OCI-LY7 (cell line): ENCODE measurements at regions not wholly inside any gene's neighbourhood (a gene's known extent, or its start where the extent isn't known, plus 50 kb on each side); places are given as distances from the start of the nearest gene placed in this dataset.

ENCODE experiments used
- BruUV-seq: library from RNA; stranded (reverse); fragments of 400-500 nt; replicated peaks from 2 replicates; lab custom pipeline; 2021; lab: Mats Ljungman, UMichigan
- CTCF ChIA-PET: fragments of 300-600 bp; sonication (Branson Sonifier 250); formaldehyde crosslinking; loops from one replicate; lab custom pipeline; 2022; ENCODE audit warnings: antibody characterized with exemption; ENCODE audit not compliant: unreplicated experiment; lab: Charles Lee
- POLR2A ChIA-PET: fragments of 300-600 bp; sonication (Branson Sonifier 250); formaldehyde crosslinking; loops from one replicate; lab custom pipeline; 2022; ENCODE audit warnings: antibody characterized with exemption; lab: Charles Lee
- DNase-seq: peaks from one replicate; pipeline ENCODE4 v3.0.0-alpha.2; 2015; ENCODE audit warnings: low spot score
- H2AFZ ChIP-seq: fragments of 200-600 bp; sonication (generic), shearing (Covaris generic); 2 replicates; pipeline ENCODE4 v1.6.1; 2014; ENCODE audit warnings: mild to moderate bottlenecking, antibody characterized with exemption, low read length, moderate library complexity
- H3K27ac ChIP-seq: fragments of 200-600 bp; sonication (generic); 2 replicates; pipeline ENCODE4 v1.5.1; 2014; ENCODE audit warnings: mixed run types, low read depth, mild to moderate bottlenecking, moderate library complexity, low read length, inconsistent platforms; ENCODE audit not compliant: poor library complexity, severe bottlenecking
- H3K36me3 ChIP-seq: fragments of 200-600 bp; sonication (generic); 2 replicates; pipeline ENCODE4 v1.6.1; 2014; ENCODE audit warnings: mild to moderate bottlenecking, antibody characterized with exemption, low read length, moderate library complexity, mixed read lengths; ENCODE audit not compliant: insufficient read depth
- H3K4me1 ChIP-seq: fragments of 200-600 bp; sonication (generic); 2 replicates; pipeline ENCODE4 v1.5.1; 2014; ENCODE audit warnings: mild to moderate bottlenecking, low read length; ENCODE audit not compliant: insufficient read depth, poor library complexity, severe bottlenecking
- H3K4me2 ChIP-seq: fragments of 200-600 bp; sonication (generic); 2 replicates; pipeline ENCODE4 v1.6.1; 2014; ENCODE audit warnings: mild to moderate bottlenecking, low read length
- H3K4me3 ChIP-seq: fragments of 200-600 bp; sonication (generic); 2 replicates; pipeline ENCODE4 v1.5.1; 2014; ENCODE audit warnings: mild to moderate bottlenecking, low read depth, low read length; ENCODE audit not compliant: poor library complexity, severe bottlenecking
- H3K79me2 ChIP-seq: fragments of 200-600 bp; sonication (generic); 2 replicates; pipeline ENCODE4 v1.6.1; 2016; ENCODE audit warnings: low read depth, mild to moderate bottlenecking, low read length, moderate library complexity, mixed read lengths; ENCODE audit not compliant: insufficient read depth
- H3K9me2 ChIP-seq: fragments of 200-600 bp; sonication (generic); 2 replicates; pipeline ENCODE4 v1.6.1; 2016; ENCODE audit warnings: mild to moderate bottlenecking, low read length, mixed read lengths; ENCODE audit not compliant: insufficient read depth
- H3K9me3 ChIP-seq: fragments of 200-600 bp; sonication (generic); 2 replicates; pipeline ENCODE4 v1.6.1; 2014; ENCODE audit warnings: mild to moderate bottlenecking, mixed run types, low read length, mixed read lengths
- H4K20me1 ChIP-seq: fragments of 200-600 bp; sonication (generic); 2 replicates; pipeline ENCODE4 v1.6.1; 2014; ENCODE audit warnings: mild to moderate bottlenecking, antibody characterized with exemption, low read length, moderate library complexity, mixed read lengths; ENCODE audit not compliant: insufficient read depth
- EZH2phosphoT487 ChIP-seq: fragments of 200-600 bp; sonication (generic); IDR thresholded peaks from 2 replicates; pipeline ENCODE4 v1.6.1; 2018; ENCODE audit warnings: low read depth, borderline replicate concordance, mild to moderate bottlenecking, mixed run types, antibody characterized with exemption, low read length, moderate library complexity, mixed read lengths
- intact Hi-C: fragments of 100-400 bp; cut with micrococcal nuclease; formaldehyde crosslinking; loops from one replicate; pipeline ENCODE4 v1.10.0; 2022; ENCODE audit not compliant: unreplicated experiment
- TF ChIP-seq, protein P1 (sequence below): fragments of 200-600 bp; sonication (generic); conservative IDR thresholded peaks from 2 replicates; pipeline ENCODE4 v1.5.1; 2014; ENCODE audit warnings: mild to moderate bottlenecking, antibody characterized with exemption, low read length, moderate library complexity, mixed read lengths

- H3K4me2 ChIP-seq, result no peak overlapping the region
- no peaks in the 10 kb centered on the region for H3K9me3 ChIP-seq
- no peak overlapping the region for H3K27ac ChIP-seq
- no peaks in the 10 kb centered on the region for H4K20me1 ChIP-seq
- no TSS peak for BruUV-seq
- H3K36me3 ChIP-seq, result no peaks in the 10 kb centered on the region
- CTCF ChIA-PET, result no interaction called here
- intact Hi-C loops, result no loop called here
- DNase-seq, result no peak
- TF ChIP-seq EZH2phosphoT487, result no peak
- TF ChIP-seq, protein P1, sequence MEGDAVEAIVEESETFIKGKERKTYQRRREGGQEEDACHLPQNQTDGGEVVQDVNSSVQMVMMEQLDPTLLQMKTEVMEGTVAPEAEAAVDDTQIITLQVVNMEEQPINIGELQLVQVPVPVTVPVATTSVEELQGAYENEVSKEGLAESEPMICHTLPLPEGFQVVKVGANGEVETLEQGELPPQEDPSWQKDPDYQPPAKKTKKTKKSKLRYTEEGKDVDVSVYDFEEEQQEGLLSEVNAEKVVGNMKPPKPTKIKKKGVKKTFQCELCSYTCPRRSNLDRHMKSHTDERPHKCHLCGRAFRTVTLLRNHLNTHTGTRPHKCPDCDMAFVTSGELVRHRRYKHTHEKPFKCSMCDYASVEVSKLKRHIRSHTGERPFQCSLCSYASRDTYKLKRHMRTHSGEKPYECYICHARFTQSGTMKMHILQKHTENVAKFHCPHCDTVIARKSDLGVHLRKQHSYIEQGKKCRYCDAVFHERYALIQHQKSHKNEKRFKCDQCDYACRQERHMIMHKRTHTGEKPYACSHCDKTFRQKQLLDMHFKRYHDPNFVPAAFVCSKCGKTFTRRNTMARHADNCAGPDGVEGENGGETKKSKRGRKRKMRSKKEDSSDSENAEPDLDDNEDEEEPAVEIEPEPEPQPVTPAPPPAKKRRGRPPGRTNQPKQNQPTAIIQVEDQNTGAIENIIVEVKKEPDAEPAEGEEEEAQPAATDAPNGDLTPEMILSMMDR, result no peak
- peaks cover 10% of the 10 kb centered on the region for H3K4me1 ChIP-seq
- POLR2A ChIA-PET, result no interaction called here
- H3K9me2 ChIP-seq, result no peaks in the 10 kb centered on the region
- H3K4me3 ChIP-seq, result no peak overlapping the region
- no peaks in the 10 kb centered on the region for H3K79me2 ChIP-seq
- no peak overlapping the region for H2AFZ ChIP-seq
Measured at GRCh38 chr14:106390401-106390800, 864.0 kb downstream of the TMEM121 start.

DNA sequence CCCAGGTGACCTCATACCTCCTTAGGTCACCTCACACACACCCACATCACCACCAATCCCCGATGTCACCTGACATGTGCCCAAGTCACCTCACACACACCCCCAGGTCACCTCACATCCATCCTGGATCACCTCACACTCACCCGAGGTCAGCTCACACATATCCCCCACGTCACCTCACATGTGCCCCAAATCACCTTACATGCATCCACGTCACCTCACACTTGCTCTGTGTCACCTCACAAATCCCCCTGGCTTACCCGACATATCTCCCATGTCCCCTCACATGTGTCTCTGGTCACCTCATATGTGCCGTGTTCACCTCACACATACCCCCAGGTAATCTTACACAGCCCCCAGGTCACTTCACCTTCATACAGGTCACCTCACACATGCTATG, 864.6 kb downstream of the TMEM121 start:
- Histone ChIP-seq H4K20me1 (no peaks in the 10 kb centered on the region), H3K4me3 (no peak overlapping the region), H3K79me2 (no peaks in the 10 kb centered on the region), H2AFZ (no peak overlapping the region), H3K4me2 (no peak overlapping the region), H3K36me3 (no peaks in the 10 kb centered on the region), H3K27ac (no peak overlapping the region), H3K9me2 (no peaks in the 10 kb centered on the region), H3K4me1 (peaks cover 5% of the 10 kb centered on the region), H3K9me3 (no peaks in the 10 kb centered on the region)
- no TSS peak for BruUV-seq
- intact Hi-C loops, result no loop called here
- DNase-seq, result no peak
- TF ChIP-seq, protein P1, result no peak
- no peak for TF ChIP-seq EZH2phosphoT487
- CTCF ChIA-PET, result no interaction called here
- POLR2A ChIA-PET, result no interaction called here

DNA sequence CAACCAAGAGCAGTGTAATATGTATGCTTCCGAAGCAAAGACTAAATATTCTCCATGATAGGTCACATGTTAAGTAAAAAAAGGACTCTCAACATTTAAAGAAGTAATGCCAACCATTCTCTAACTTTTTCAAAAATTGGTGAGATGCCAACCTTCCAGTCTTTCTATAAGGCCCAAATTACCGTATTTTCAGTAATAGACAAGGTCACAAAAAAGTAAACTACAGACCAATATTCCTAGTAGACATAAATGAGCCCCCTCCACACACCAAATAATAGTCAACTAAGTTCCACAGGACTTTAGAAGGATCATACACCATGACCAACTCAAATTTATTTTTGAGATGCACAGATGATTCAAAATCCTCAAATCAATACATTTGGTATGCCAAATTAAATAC, 867.4 kb downstream of the TMEM121 start:
- no peak for DNase-seq
- CTCF ChIA-PET, result no interaction called here
- peaks cover 9% of the 10 kb centered on the region for H3K4me1 ChIP-seq
- no peaks in the 10 kb centered on the region for H3K9me3 ChIP-seq
- H3K27ac ChIP-seq, result no peak overlapping the region
- TF ChIP-seq, protein P1, result no peak
- TF ChIP-seq EZH2phosphoT487, result no peak
- intact Hi-C loops, result no loop called here
- no peak overlapping the region for H3K4me2 ChIP-seq
- H3K79me2 ChIP-seq, result no peaks in the 10 kb centered on the region
- no peaks in the 10 kb centered on the region for H3K9me2 ChIP-seq
- POLR2A ChIA-PET, result no interaction called here
- H4K20me1 ChIP-seq, result no peaks in the 10 kb centered on the region
- no peaks in the 10 kb centered on the region for H3K36me3 ChIP-seq
- no TSS peak for BruUV-seq
- H3K4me3 ChIP-seq, result no peak overlapping the region
- H2AFZ ChIP-seq, result no peak overlapping the region
